Smooth muscle cell (in vitro differentiated cells): ENCODE measurements at regions not wholly inside any gene's neighbourhood (a gene's known extent, or its start where the extent isn't known, plus 50 kb on each side); places are given as distances from the start of the nearest gene placed in this dataset.

Experiments used
- DNase-seq: peaks from one replicate; lab custom pipeline; 2025; ENCODE audit not compliant: unreplicated experiment; lab: John Stamatoyannopoulos, UW
- H2AFZ ChIP-seq: fragments of 200-600 bp; sonication (generic); 2 replicates; pipeline ENCODE4 v1.6.0; 2016; ENCODE audit warnings: antibody characterized with exemption, low read depth, mild to moderate bottlenecking
- H3F3A ChIP-seq: fragments of 200-600 bp; sonication (generic); 2 replicates; pipeline ENCODE4 v1.6.0; 2017; ENCODE audit warnings: antibody characterized with exemption, low read depth
- H3K27ac ChIP-seq: fragments of 200-600 bp; sonication (generic); 2 replicates; pipeline ENCODE4 v1.5.1; 2016; ENCODE audit warnings: low read depth, mild to moderate bottlenecking
- H3K27me3 ChIP-seq: fragments of 200-600 bp; sonication (generic); 2 replicates; pipeline ENCODE4 v1.6.1; 2016; ENCODE audit warnings: low read depth, mild to moderate bottlenecking
- H3K36me3 ChIP-seq: fragments of 200-600 bp; sonication (generic); 2 replicates; pipeline ENCODE4 v1.5.1; 2016; ENCODE audit warnings: low read depth
- H3K4me1 ChIP-seq: fragments of 200-600 bp; sonication (generic); 2 replicates; pipeline ENCODE4 v1.5.1; 2016; ENCODE audit warnings: low read depth
- H3K4me2 ChIP-seq: fragments of 200-600 bp; sonication (generic); 2 replicates; pipeline ENCODE4 v1.6.0; 2016; ENCODE audit warnings: mild to moderate bottlenecking
- H3K4me3 ChIP-seq: fragments of 200-600 bp; sonication (generic); 2 replicates; pipeline ENCODE4 v1.5.1; 2016; ENCODE audit warnings: mild to moderate bottlenecking
- H3K79me2 ChIP-seq: fragments of 200-600 bp; sonication (generic); 2 replicates; pipeline ENCODE4 v1.6.0; 2016; ENCODE audit warnings: low read depth, mild to moderate bottlenecking
- H3K9ac ChIP-seq: fragments of 200-600 bp; sonication (generic); 2 replicates; pipeline ENCODE4 v1.6.0; 2016; ENCODE audit warnings: low read depth
- H3K9me3 ChIP-seq: fragments of 200-600 bp; sonication (generic); replicated peaks from 2 replicates; pipeline ENCODE4 v1.5.1; 2016; ENCODE audit warnings: low read depth
- H4K20me1 ChIP-seq: fragments of 200-600 bp; sonication (generic); 2 replicates; pipeline ENCODE4 v1.6.0; 2016; ENCODE audit warnings: low read depth
- CTCF ChIP-seq: fragments of 200-600 bp; sonication (generic); IDR thresholded peaks from 2 replicates; pipeline ENCODE4 v1.5.1; 2017; ENCODE audit warnings: borderline replicate concordance, mild to moderate bottlenecking, antibody characterized with exemption; ENCODE audit not compliant: insufficient read depth, poor library complexity, severe bottlenecking
- WGBS: methylation state at CpG from one replicate; pipeline ENCODE4 v1.1.7; 2016; ENCODE audit warnings: low lambda C conversion rate; 5-methylcytosine and 5-hydroxymethylcytosine counted together

DNA sequence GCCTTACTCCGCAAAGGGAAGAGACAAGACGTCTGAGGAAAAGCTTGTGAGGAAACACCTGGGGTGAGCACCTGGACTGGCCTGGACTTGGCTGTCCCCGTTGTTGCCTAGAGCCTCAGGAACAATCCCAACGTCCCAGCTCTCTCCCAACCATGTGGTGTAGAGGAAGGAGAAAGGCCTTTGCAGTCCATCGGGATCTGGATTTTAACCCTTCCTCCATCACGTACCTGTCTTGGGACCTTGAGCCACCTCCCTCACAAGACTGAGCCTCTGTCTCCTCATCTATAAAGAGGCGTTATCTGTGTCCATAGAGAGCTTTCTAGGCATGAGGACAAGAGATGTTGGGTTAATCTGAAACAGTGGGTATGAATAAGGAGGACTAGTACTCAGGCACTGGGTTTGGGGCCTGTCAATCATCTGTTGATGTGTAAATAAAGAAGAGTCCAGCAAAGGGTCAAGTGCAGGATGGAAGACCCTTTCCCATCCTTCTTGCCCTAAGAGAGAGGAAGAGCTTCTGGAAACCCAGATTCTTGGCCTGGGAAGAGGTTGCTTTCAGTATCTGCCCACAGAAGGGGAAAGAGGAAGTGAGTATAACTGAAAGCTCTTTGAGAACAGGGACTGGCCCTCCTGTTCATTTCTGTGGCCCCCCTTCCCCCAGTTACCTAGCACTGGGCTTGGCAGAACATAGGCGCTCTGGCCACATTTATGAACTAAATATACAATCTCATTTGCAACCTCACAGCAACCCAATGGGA lies 137.1 kb downstream of the PJA1 start:
- no peaks in the 10 kb centered on the region for H3K27me3 ChIP-seq
- no peak overlapping the region for H2AFZ ChIP-seq
- H3K27ac ChIP-seq, result peak overlapping the region; percentile 91
- H3K4me1 ChIP-seq, result no peaks in the 10 kb centered on the region
- no peak overlapping the region for H3K4me3 ChIP-seq
- H4K20me1 ChIP-seq, result no peaks in the 10 kb centered on the region
- no peak for DNase-seq
- H3K4me2 ChIP-seq, result peak overlapping the region; percentile 19
- no peaks in the 10 kb centered on the region for H3K36me3 ChIP-seq
- H3F3A ChIP-seq, result no peaks in the 10 kb centered on the region
- no peak for TF ChIP-seq CTCF
- H3K9me3 ChIP-seq, result no peaks in the 10 kb centered on the region
- 63% methylated on average over 8 of the region's 8 CpGs for WGBS
- H3K9ac ChIP-seq, result peak overlapping the region; percentile 54
- no peaks in the 10 kb centered on the region for H3K79me2 ChIP-seq

DNA sequence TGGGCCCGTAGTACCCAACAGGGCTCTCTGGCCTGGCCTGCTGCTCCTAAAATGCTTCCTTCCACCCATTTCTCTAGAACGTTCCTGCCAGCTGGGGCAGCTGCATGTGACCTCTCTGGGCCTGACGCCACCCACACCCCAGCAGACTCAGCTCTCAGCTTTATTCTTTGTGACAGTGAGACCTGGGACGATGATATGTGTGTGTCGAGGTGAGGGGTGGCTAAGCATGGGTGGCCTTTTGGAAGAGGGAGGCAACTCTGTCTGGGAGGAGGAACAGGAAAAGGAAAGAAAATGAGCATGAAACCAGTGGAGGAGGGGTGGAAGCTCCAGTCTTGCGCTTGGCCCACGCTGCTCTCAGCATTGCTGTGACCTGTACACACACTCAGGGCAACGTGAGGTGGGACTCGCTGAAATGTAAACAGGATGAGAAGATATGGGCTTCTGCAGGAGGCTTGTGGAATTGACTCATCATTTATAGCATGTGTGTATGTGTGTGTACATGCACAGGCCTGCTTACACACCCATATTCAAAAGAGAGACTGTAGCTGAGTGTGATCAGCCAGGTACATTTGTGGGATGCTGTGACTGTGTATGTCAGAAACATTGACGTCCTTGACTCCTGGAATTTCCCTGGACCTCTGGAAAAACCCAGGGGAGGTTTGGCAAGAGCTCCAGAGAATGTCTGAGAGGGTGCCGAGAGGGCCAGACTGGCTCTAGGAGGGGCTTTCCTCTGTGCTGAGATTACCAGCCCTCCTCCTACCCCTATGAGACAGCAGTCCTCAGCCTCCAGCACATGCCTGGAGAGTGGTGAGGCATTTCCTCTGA lies 137.9 kb downstream of the PJA1 start:
- no peaks in the 10 kb centered on the region for H3K9me3 ChIP-seq
- H3K27me3 ChIP-seq, result no peaks in the 10 kb centered on the region
- H3K4me2 ChIP-seq, result peak overlapping the region; percentile 19
- no peaks in the 10 kb centered on the region for H3K79me2 ChIP-seq
- no peak for TF ChIP-seq CTCF
- no peaks in the 10 kb centered on the region for H3K36me3 ChIP-seq
- H2AFZ ChIP-seq, result peak overlapping the region; percentile 19
- DNase-seq, result no peak
- H3F3A ChIP-seq, result no peaks in the 10 kb centered on the region
- WGBS, result 51% methylated on average over 11 of the region's 11 CpGs
- H4K20me1 ChIP-seq, result no peaks in the 10 kb centered on the region
- H3K4me3 ChIP-seq, result no peak overlapping the region
- H3K27ac ChIP-seq, result peak overlapping the region; percentile 91
- no peaks in the 10 kb centered on the region for H3K4me1 ChIP-seq
- peak overlapping the region; percentile 68 for H3K9ac ChIP-seq

DNA sequence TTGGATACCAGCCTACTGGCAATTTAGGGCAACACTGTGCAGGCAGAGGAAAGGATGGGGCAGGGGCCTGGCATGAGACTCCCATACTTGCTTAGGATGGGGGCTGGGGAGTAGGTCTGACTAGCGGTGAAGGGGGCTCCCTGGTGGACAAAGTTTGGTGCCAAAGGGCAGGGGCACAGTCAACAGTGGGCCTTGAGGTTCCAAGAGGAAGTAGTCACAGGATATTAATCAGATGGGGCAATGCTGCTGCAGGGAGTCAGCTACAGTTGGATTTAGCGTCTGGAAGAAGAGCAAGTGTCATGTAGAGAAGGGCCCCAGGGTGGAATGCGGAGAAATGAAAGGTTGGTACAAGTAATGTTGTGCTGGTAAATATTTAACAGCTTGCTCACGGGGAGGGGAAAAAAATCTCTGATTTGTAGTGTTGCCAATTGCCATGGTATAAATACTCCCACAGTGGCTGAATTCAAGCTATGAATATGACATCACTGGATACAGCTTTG lies 139.4 kb downstream of the PJA1 start:
- Histone ChIP-seq H3K27me3 (no peaks in the 10 kb centered on the region), H2AFZ (no peak overlapping the region), H4K20me1 (no peaks in the 10 kb centered on the region), H3K4me1 (no peaks in the 10 kb centered on the region), H3K27ac (no peak overlapping the region), H3K4me2 (no peak overlapping the region), H3F3A (no peaks in the 10 kb centered on the region), H3K9ac (no peak overlapping the region), H3K36me3 (no peaks in the 10 kb centered on the region), H3K79me2 (no peaks in the 10 kb centered on the region), H3K9me3 (no peaks in the 10 kb centered on the region), H3K4me3 (no peak overlapping the region)
- 55% methylated on average over 4 of the region's 4 CpGs for WGBS
- DNase-seq, result no peak
- TF ChIP-seq CTCF, result no peak
